Common myeloid progenitor, CD34-positive (primary cell): ENCODE measurements at regions not wholly inside any gene's neighbourhood (a gene's known extent, or its start where the extent isn't known, plus 50 kb on each side); places are given as distances from the start of the nearest gene placed in this dataset.
"Not testable (repeated sequence)": the region's sequence is repeated elsewhere in the genome, so short reads cannot be mapped to it uniquely, and the experiment has no call there.

Experiments used
- CTCF ChIA-PET: fragments of 350-600 bp; sonication (Branson Sonifier 250); formaldehyde crosslinking; loops from one replicate; lab custom pipeline; 2021; ENCODE audit warnings: antibody characterized with exemption; lab: Charles Lee
- POLR2A ChIA-PET: fragments of 350-600 bp; sonication (Branson Sonifier 250); formaldehyde crosslinking; loops from one replicate; lab custom pipeline; 2021; ENCODE audit warnings: antibody characterized with exemption; lab: Charles Lee
- DNase-seq, 3 donors: peaks; one replicate each; pipeline versions ENCODE4 v3.0.0 to v3.0.0-alpha.2; 2013
- H3K27ac ChIP-seq, 2 experiments: 1 replicate in 1 of 2; 2 replicates in 1 of 2; pipeline ENCODE4 v1.7.0; 2013; ENCODE audit warnings: inconsistent platforms in 2 of 2, low read length in 2 of 2, mild to moderate bottlenecking in 2 of 2, low read depth in 1 of 2, moderate library complexity in 1 of 2; ENCODE audit not compliant: severe bottlenecking in 2 of 2, insufficient read depth in 1 of 2, poor library complexity in 1 of 2
- H3K27me3 ChIP-seq, 5 experiments: replicated peaks in 2 of 5; 1 replicate in 3 of 5; 2 replicates in 2 of 5; pipeline versions ENCODE4 v1.6.1 to v1.7.0; 2013; ENCODE audit warnings: low read length in 4 of 5, mild to moderate bottlenecking in 2 of 5, moderate library complexity in 2 of 5, inconsistent platforms in 1 of 5; ENCODE audit not compliant: insufficient read depth in 5 of 5, control insufficient read depth in 4 of 5
- H3K36me3 ChIP-seq, 4 experiments: 1 replicate in 2 of 4; 2 replicates in 2 of 4; pipeline versions ENCODE4 v1.6.1 to v1.7.0; 2013; ENCODE audit warnings: low read length in 3 of 4, control low read depth in 1 of 4, mild to moderate bottlenecking in 1 of 4; ENCODE audit not compliant: control insufficient read depth in 4 of 4, insufficient read depth in 4 of 4
- H3K4me1 ChIP-seq, 4 experiments: 1 replicate in 3 of 4; 2 replicates in 1 of 4; pipeline versions ENCODE4 v1.6.1 to v1.7.1; 2013; ENCODE audit warnings: low read length in 3 of 4, mild to moderate bottlenecking in 3 of 4, control low read depth in 1 of 4, inconsistent platforms in 1 of 4, moderate library complexity in 1 of 4; ENCODE audit not compliant: control insufficient read depth in 4 of 4, insufficient read depth in 4 of 4; ENCODE audit errors: control extremely low read depth in 1 of 4
- H3K4me3 ChIP-seq, 7 experiments: 1 replicate in 4 of 7; 2 replicates in 3 of 7; pipeline versions ENCODE4 v1.5.1 to v1.7.0; 2013; ENCODE audit warnings: mild to moderate bottlenecking in 7 of 7, low read length in 6 of 7, moderate library complexity in 6 of 7, inconsistent platforms in 2 of 7, low read depth in 2 of 7, control low read depth in 1 of 7; ENCODE audit not compliant: insufficient read depth in 4 of 7, control insufficient read depth in 1 of 7; ENCODE audit errors: extremely low read depth in 1 of 7
- H3K9me3 ChIP-seq, 5 experiments: 1 replicate in 4 of 5; 2 replicates in 1 of 5; pipeline versions ENCODE4 v1.6.1 to v1.7.1; 2013; ENCODE audit warnings: low read length in 4 of 5, mild to moderate bottlenecking in 2 of 5, inconsistent platforms in 1 of 5, low read depth in 1 of 5, moderate library complexity in 1 of 5; ENCODE audit not compliant: control insufficient read depth in 4 of 5, insufficient read depth in 2 of 5; ENCODE audit errors: control extremely low read depth in 1 of 5
- WGBS: methylation state at CpG from one replicate; pipeline ENCODE4 v1.1.5; 2013; ENCODE audit not compliant: insufficient coverage; 5-methylcytosine and 5-hydroxymethylcytosine counted together

GRCh38 chr12:63002059-63002458 is 67.1 kb upstream of the PPM1H start:
- CTCF ChIA-PET, result not testable (repeated sequence)

GRCh38 chr12:62998454-62998853 is 63.5 kb upstream of the PPM1H start:
- H3K4me1 ChIP-seq, result no peaks in the 10 kb centered on the region
- DNase-seq, result no peak
- WGBS, result no CpG with 5 or more reads among the region's 1 CpG
- no peaks in the 10 kb centered on the region for H3K27me3 ChIP-seq
- H3K4me3 ChIP-seq, result no peak overlapping the region
- no peaks in the 10 kb centered on the region for H3K36me3 ChIP-seq
- no peaks in the 10 kb centered on the region for H3K9me3 ChIP-seq
- H3K27ac ChIP-seq, result no peak overlapping the region
- ChIA-PET POLR2A (no interaction called here), CTCF (no interaction called here)

More at GRCh38 chr12:63002059-63002458, 67.1 kb upstream of the PPM1H start:
- H3K4me1 ChIP-seq, POLR2A ChIA-PET, H3K4me3 ChIP-seq, H3K27ac ChIP-seq, H3K36me3 ChIP-seq, H3K9me3 ChIP-seq, H3K27me3 ChIP-seq, DNase-seq: not testable (repeated sequence)
- no CpG with 5 or more reads among the region's 2 CpGs for WGBS

- ChIA-PET POLR2A (no interaction called here), CTCF (no interaction called here)
- H3K36me3 ChIP-seq, result no peaks in the 10 kb centered on the region
Measured at GRCh38 chr12:62995097-62995496, 60.1 kb upstream of the PPM1H start.

GRCh38 chr12:62986844-62987243 is 51.9 kb upstream of the PPM1H start:
- ChIA-PET CTCF (interaction anchor here (1.0 to 2.0 kb wide), 4 partner anchors 15 to 405 kb away, joined by 3 to 7 read pairs (median 4); no protein-coding TSS in a partner anchor), POLR2A (no interaction called here)
- no peaks in the 10 kb centered on the region for H3K27me3 ChIP-seq
- no CpG with 5 or more reads among the region's 2 CpGs for WGBS
- no peak for DNase-seq
- H3K27ac ChIP-seq, result no peak overlapping the region
- no peaks in the 10 kb centered on the region for H3K4me1 ChIP-seq
- no peak overlapping the region for H3K4me3 ChIP-seq
- no peaks in the 10 kb centered on the region for H3K36me3 ChIP-seq
- peaks cover 0 to 4% (median 0%) of the 10 kb centered on the region in 5 experiments for H3K9me3 ChIP-seq

More at GRCh38 chr12:62995097-62995496, 60.1 kb upstream of the PPM1H start:
- Histone ChIP-seq H3K27me3 (no peaks in the 10 kb centered on the region), H3K4me3 (no peak overlapping the region), H3K9me3 (peaks cover 0 to under 1% (median 0%) of the 10 kb centered on the region in 5 experiments), H3K27ac (no peak overlapping the region), H3K4me1 (no peaks in the 10 kb centered on the region)
- DNase-seq, result no peak
